Activated CD8-positive, alpha-beta memory T cell treated with anti-CD3 and anti-CD28 coated beads for 24 hours (primary cell): ENCODE measurements at regions not wholly inside any gene's neighbourhood (a gene's known extent, or its start where the extent isn't known, plus 50 kb on each side); places are given as distances from the start of the nearest gene placed in this dataset.
"Not testable (repeated sequence)": the region's sequence is repeated elsewhere in the genome, so short reads cannot be mapped to it uniquely, and the experiment has no call there.

Experiments
- DNase-seq: peaks from one replicate; pipeline ENCODE4 v3.0.0-alpha.2; 2020

GRCh38 chr15:96183867-96184266 lies 146.6 kb upstream of the NR2F2 start:
- no peak for DNase-seq

GRCh38 chr15:96184297-96184696 lies 146.2 kb upstream of the NR2F2 start:
- no peak for DNase-seq

GRCh38 chr15:96186105-96186504 lies 144.4 kb upstream of the NR2F2 start:
- DNase-seq: no peak

- no peak for DNase-seq
Measured at GRCh38 chr15:96187341-96188305, 142.9 kb upstream of the NR2F2 start.

GRCh38 chr15:96197721-96198120 lies 132.8 kb upstream of the NR2F2 start:
- no peak for DNase-seq

- no peak for DNase-seq
Measured at GRCh38 chr15:96199111-96199510, 131.4 kb upstream of the NR2F2 start.

- no peak for DNase-seq
Measured at GRCh38 chr15:96200357-96200967, 130.0 kb upstream of the NR2F2 start.

GRCh38 chr15:96201696-96202095 lies 128.8 kb upstream of the NR2F2 start:
- DNase-seq: no peak

GRCh38 chr15:96205588-96205987 lies 124.9 kb upstream of the NR2F2 start:
- not testable (repeated sequence) for DNase-seq

- no peak for DNase-seq
Measured at GRCh38 chr15:96207377-96208006, 123.0 kb upstream of the NR2F2 start.

- no peak for DNase-seq
Measured at GRCh38 chr15:96209285-96209735, 121.2 kb upstream of the NR2F2 start.

- no peak for DNase-seq
Measured at GRCh38 chr15:96213045-96213444, 117.5 kb upstream of the NR2F2 start.

GRCh38 chr15:96213896-96214295 lies 116.6 kb upstream of the NR2F2 start:
- DNase-seq: no peak

GRCh38 chr15:96216481-96216880 lies 114.0 kb upstream of the NR2F2 start:
- not testable (repeated sequence) for DNase-seq

GRCh38 chr15:96217983-96218382 lies 112.5 kb upstream of the NR2F2 start:
- DNase-seq: no peak

GRCh38 chr15:96218623-96219455 lies 111.7 kb upstream of the NR2F2 start:
- DNase-seq: no peak

GRCh38 chr15:96219681-96220080 lies 110.8 kb upstream of the NR2F2 start:
- DNase-seq: no peak

GRCh38 chr15:96220657-96221056 lies 109.8 kb upstream of the NR2F2 start:
- no peak for DNase-seq

- no peak for DNase-seq
Measured at GRCh38 chr15:96222981-96223380, 107.5 kb upstream of the NR2F2 start.

- no peak for DNase-seq
Measured at GRCh38 chr15:96223939-96224338, 106.6 kb upstream of the NR2F2 start.

- no peak for DNase-seq
Measured at GRCh38 chr15:96225642-96226259, 104.7 kb upstream of the NR2F2 start.

- DNase-seq: no peak
Measured at GRCh38 chr15:96230526-96231181, 99.8 kb upstream of the NR2F2 start.
